HG03460 (cell line): ENCODE measurements at regions not wholly inside any gene's neighbourhood (a gene's known extent, or its start where the extent isn't known, plus 50 kb on each side); places are given as distances from the start of the nearest gene placed in this dataset.
"Not testable (repeated sequence)": the region's sequence is repeated elsewhere in the genome, so short reads cannot be mapped to it uniquely, and the experiment has no call there.

Experiments
- ATAC-seq: cut with Tn5 transposase; IDR thresholded peaks from one replicate; pipeline ENCODE4 v1.9.1; 2021; ENCODE audit not compliant: unreplicated experiment

DNA sequence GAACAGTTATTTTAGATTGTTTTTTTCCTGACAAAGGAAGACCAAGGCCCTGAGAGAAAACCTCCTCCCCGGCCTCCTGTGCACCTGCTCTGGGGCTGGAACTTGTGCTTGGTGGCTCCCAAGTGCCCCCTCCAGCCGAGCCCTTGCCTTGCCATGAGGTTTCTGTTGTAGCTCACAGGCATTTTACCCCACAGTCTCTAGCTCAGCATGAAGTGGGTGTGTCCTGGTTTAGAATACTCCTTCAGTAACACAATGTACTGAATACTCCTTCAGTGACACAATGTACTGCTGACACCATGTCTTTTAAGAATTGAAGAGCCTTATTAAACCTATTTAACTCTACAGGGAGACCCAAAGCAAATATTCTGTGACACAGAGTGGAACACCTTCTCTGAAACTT is 116.1 kb downstream of the OR4M2 start:
- not testable (repeated sequence) for ATAC-seq

DNA sequence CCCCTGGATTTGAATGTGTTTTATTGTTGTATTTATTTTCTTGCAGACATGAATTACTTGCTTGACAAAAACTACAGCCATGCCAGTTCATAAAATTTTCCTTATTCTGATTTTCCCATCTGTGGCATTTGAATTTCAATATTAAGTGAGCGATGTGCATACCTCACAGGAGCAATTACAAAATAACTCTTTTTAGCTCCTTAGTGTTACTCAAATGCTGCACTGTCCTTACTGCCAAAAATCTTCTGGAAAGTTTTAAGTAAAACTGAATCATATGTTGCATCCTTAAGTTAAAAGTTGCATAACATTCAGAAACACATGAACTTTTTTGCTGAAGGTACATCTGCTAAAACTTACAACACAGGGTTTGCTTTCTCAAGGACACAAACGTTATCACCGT is 120.1 kb downstream of the OR4M2 start:
- ATAC-seq = not testable (repeated sequence)

DNA sequence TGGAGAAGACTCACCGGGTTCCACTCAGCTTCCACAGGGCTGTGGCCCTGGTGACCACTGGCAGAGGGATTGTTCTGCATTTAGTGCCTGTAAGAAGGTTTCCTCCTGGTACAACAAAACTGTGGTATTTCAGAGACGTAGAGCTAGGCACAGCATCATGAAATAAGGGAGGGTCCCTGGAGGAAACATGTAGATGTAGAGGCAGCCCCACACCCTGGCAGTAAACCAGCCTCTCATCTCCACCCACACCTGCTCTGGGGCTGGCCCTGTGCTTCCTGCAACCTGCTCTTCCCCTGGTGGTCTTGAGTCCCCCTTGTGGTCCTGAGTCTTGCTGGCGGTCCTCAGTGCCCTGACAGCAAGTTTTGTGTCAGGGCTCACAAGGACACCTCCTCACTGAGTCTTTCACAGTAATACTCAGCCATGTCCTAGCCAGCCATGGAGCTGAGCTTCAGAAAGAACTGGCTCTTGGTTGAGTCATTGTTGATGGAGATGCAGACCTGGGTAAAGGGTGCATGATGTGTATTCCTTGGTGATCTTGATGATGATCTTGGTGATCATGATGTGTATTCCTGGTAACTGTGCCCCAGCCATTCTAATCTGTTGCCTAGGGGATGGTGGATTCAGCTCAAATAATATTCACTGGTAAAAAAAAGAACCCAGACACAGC is 121.8 kb downstream of the OR4M2 start:
- not testable (repeated sequence) for ATAC-seq

DNA sequence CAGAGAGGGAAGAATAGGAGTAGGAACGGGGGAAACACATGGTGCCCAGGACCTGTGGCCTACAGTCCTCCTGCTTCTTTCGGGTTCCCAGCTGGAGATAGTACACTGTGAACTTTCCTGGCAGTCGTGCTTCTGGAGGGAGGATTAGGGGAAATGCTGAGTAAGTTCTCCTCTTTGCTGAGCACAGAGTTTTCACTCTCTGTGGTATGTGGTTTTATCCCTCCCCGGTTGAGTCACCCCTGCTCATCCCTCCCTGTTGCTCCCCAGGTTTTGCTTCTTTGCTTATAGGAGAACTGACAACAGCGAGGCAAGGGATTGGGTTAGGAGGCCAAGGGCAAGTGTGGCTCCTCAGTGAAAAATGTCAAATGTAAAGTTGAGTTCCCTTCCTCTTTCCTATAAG is 122.9 kb downstream of the OR4M2 start:
- not testable (repeated sequence) for ATAC-seq

DNA sequence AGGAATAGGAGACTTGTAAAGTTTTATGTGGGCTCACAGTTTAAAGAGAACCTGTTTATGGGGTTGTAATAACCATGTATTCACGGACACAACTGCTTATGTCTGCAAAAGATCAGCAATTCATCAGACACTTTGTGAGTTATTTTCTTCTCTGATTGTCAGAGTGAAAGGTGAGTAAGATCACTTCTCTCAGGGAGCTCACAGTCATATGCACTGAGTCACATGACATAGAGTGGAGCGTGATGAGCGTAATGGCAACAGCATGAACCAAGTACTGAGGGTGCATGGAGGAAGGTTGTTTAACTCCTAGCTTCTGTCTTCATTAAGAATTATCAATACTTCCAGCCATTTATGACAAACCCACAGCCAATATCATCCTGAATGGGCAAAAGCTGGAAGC is 128.8 kb downstream of the OR4M2 start:
- ATAC-seq = not testable (repeated sequence)

DNA sequence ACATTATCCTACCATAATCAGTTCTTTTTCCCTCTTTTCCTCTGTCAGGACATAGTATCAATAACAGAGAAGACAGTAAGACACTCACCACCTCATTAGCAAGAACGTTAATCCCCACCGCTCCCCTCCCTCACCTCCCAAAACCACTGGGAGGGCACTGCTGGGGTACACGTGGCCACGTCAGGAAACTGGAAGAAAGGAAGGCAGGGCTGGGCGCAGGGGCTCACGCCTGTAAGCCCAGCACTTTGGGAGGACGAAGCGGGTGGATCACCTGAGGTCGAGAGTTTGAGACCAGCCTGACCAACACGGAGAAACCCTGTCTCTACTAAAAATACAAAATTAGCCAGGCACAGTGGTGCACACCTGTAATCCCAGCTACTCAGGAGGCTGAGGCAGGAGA is 142.3 kb downstream of the OR4M2 start:
- not testable (repeated sequence) for ATAC-seq

DNA sequence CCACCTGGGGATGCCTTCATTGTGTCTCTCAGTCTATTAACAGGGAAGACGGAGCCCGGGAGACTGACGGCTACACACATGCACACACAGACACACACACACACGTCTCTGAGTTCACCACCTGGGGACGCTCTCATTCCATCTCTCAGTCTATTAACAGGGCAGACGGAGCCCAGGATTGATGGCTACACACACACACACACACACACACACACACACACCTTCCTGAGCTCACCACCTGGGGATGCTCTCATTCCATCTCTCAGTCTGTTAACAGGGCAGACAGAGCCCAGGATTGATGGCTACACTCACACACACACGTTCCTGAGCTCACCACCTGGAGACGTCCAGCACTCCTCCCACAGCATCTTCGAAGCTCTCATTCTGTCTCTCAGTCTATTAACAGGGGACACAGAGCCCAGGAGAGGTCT is 143.9 kb downstream of the OR4M2 start:
- no peak for ATAC-seq

DNA sequence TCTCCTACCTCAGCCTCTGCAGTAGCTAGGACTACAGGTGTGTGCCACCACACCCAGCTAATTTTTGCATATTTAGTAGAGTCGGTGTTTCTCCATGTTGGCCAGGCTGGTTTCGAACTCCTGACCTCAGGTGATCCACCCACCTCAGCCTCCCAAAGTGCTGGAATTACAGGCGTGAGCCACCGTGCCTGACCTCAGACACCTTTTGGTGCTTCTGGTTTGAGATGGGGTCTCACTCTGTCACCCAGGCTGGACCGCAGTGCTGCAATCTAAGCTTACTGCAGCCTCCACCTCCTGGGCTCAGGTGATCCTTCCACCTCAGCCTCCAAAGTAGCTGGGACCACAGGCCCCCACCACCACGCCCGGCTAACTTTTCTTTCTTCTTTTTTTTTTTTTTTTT is 144.6 kb downstream of the OR4M2 start:
- not testable (repeated sequence) for ATAC-seq

DNA sequence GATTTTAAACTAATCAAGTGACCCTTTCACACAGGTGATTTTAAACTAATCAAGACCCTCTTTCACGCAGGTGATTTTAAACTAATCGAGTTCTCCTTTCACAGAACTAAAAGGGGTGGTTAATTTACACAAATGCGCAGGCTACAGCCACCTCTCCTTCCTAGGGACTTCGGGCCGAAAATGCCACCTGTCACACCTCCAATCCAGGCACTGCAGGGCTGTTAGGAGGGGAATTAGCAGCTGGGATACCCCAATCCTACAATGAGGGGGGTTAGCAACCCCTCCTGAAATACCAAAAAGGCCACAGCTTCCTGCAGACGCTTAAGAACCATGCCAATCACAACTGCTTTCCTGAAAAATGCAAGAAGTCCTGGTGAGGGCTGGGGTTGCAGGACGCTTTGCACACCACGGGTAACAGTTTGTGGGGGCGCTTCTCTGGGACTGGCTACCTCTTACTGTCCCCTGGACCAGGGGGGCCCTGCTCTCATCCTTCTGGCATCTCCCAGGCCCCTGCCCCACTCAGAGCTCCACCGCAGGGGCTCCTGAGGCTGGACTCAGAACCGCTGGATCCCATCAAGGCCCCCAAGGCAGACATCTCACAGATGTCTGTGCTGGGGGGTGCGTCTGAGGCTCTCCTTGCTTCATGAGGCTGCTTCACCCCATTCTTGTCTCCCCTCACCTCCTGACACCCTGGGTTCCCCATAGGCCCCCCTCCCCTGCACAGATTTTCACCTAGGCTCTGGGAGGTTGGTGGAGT is 145.9 kb downstream of the OR4M2 start:
- no peak for ATAC-seq

DNA sequence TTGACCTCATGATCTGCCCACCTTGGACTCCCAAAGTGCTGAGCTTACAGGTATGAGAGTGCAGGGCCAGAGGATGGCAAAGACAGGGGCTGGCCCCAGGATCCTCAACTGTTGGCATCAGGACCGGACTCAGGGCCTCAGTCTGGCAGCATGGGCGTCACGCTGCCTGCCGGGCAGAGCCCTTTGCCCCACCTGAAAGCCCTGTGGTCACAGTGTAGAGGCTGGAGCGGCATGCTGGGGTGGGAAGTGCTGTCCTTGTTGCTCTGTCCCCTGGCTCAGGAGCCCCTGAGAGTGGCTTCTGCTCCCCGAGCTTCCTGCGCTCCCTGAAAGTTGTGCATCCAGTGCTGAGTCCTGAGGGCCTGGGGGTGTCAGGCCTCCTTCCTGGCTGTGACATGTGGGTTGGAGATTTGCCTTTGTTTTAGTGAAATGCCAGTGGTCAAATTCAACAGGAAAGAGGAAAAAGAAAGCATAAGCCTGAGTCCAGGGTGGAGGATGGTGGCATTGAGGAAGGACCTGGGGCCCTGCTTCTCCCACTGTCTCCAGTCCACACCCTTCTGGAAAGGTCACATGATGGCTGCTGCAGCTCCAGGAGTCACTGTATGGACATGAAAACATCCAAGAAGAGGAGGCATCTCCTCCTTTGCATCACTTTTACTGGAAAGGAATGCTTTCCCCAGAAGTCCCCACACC is 147.2 kb downstream of the OR4M2 start:
- ATAC-seq = no peak

DNA sequence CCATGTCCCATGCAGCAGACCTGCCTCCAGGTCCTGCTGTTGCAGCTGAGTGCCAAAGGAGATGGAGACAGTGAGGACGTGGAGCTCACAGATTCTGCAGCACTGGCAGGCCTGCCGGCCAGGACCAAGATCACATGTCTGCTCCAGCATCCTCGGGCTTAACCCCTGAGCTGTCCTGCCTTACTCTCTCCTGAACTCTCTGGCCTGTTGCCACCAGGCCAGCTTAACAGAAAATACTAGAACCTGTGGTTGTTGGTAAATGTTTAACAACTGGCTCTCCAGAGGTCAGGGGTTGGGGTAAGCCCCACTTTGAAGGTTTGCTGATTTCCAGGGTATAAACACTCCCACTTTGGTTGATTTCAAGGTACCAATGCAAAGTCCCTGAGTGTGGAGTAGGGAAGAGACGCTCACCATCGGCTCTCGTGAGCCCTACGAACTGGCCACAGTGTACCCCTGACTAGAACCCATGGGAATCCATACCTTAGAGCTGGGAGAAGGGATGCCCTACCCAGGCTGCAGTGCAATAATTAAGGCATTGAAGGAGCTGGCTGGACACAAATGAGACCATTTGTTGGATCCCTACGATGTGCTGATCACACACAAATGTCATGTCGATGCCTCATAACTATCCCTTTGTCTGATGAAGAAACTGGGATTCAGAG is 147.9 kb downstream of the OR4M2 start:
- no peak for ATAC-seq

DNA sequence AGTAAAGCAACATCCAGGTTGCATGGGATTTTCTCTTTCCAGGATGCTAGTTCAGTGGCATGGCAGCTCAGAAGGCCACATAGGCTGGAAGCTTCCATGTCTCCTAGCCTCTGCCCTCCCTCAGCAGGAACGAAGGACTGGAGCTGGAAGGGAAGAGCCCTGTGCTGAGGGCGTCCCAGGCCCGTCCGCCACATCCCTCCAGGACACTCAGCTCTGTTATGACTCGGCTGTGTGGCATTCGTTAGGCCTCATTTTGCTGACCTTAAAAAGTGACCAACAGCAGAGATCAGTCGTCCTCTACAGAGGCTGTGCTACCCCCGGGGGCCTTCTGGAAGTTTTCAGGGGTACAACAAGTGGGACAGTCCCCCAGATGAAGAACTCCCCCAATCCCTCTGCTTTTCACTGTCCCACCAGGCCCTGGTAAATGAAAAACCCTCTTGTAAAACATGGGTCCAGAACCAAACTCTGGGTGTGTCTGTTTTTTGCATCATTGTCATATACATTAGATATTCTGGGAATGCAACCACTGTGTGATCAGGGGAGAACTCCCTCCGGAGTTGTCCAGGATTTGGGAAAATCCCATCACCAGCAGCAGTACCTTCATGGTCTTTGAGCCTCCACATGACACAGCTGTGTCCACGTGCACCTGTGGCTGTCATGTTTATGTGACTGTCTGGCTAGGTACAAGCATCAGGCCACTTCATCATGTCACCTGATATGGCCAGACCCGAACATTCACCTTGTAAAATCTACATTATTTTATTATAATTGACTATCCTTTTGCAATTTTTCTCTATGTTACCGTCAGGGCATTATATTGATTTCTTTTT is 149.9 kb downstream of the OR4M2 start:
- no peak for ATAC-seq

DNA sequence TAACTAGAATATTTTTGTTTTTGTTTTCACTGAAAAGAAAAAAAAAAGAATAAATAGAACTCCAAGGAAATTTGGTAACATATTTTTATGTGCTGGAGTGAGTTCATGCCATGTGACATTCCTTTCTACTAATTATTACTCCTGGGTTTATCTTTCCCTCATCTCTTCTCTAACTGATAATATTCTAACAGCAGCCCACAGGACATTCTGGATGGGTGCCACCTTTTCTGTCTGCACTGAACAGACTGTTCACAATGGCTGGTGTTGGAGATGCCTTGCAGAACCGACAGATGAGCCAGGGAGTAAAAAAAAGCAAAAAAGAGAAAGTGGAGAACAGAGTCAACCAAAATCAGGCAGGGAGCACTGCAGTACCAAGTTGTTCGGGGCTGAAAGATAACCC is 151.3 kb downstream of the OR4M2 start:
- ATAC-seq = no peak

DNA sequence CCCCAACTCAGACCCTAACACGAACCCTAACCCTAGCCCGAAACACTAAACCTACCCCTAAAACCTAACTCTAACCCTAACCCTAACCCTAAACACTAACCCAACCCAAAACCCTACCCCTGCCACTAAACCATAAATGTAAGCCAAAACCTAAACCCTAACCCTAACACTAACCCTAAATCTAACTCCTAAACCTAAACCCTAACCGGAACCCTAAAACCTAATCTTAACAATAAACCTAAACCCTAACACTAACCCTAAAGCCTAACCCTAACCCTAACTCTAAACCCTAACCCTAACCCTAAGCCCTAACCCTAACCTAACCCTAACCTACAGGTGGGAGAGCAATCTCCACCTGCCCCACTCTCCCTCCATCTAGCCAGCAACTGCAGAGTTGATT is 152.3 kb downstream of the OR4M2 start:
- no peak for ATAC-seq

DNA sequence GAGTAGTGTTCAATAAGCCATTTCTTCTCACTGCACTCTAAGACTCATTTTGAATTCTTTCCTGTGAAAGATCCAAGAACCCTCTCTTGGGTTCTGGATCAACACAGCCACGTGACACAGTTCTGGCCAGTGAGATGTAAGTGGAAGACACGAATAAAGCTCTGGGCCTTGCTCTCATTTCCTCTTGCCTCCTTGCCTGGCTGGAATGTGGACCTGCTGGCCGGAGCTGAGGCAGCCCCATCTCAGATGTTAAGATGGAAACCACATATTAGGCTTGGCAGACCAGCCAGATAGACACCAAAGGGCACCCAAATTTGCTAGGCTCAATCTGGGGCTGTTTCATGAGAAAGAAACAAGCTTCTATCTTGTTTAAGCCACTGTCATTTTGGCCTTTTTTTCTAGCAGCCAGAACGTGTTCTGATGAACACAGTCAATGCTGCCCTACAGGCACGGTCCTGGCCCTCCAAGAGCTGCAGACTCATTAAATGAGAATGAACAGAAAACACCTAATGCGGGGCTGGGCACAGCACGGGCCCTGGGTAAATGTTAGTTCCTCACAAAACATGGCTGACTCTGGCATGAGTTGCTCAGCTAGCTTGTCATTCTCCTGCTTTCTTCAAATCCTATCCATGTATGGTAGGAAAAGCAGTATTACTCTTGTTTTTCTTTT is 155.1 kb downstream of the OR4M2 start:
- not testable (repeated sequence) for ATAC-seq

DNA sequence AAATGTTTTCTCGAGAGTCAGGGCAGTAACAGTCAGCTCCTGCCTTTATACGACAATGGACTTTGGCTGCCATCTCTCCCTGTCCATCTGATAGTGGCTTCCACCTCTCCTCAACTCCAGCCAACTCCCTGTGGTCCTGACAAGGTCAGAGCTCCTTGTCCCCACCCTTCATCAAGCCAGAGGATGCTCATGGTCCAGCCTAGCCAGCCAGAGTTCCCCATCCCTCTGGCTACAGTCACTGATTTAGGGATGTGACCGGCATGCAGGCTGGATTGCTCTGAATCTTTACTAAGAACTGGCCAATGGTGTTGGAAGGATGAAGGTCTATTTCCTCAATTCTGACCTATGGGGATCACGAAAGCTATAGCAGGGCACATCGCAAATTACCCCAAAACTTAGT is 156.1 kb downstream of the OR4M2 start:
- no peak for ATAC-seq

DNA sequence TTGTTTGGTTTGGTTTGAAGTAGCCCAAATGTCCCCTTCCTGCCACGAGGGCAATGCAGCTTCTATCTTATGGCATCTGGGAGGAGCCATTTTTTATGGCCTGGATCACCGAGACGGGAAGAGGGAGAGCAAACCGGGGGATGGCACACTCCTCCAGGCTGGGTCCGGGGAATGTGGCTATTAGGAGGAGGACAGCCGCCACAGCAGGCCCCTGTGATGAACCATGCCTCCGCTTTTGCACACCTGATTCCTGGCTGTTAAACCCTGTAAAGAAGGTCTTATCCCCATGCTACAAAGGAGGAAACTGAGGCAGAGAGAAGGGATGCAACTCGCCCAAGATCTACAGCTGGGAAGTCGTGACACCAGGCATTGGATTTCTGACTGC is 157.6 kb downstream of the OR4M2 start:
- no peak for ATAC-seq

DNA sequence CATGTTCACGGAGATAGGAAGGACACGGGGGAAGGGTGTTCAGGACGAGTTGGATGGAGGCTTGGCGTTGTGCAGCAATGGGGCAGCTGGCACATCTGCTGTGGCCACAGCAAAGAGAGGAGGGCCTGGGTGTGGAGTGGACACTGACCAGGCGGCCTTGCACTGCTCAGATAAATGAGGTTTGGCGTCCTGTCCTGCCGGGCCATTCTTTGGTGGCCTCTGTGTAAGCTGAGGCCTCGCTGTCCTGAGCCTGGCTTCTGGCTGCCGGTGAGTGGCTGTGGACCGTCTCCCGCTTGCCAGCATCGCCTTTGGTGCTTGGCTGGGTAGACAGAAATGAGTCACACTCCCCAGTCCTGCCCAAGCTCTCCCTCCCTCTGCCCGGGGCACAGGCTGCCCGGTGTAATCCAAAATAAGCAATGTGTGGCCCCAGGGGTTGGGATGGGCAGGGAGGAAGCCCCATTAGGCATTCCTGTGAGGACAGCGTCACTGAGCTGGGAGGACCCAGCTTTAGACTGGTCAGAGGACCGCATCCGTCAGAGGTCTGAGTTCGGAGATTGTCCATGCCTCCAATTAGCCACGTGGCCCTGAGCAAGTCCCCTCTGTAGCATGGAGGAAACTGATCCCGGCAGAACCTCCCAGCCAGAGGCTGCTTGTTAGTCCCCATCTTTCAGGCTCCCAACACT is 158.1 kb downstream of the OR4M2 start:
- ATAC-seq = not testable (repeated sequence)

DNA sequence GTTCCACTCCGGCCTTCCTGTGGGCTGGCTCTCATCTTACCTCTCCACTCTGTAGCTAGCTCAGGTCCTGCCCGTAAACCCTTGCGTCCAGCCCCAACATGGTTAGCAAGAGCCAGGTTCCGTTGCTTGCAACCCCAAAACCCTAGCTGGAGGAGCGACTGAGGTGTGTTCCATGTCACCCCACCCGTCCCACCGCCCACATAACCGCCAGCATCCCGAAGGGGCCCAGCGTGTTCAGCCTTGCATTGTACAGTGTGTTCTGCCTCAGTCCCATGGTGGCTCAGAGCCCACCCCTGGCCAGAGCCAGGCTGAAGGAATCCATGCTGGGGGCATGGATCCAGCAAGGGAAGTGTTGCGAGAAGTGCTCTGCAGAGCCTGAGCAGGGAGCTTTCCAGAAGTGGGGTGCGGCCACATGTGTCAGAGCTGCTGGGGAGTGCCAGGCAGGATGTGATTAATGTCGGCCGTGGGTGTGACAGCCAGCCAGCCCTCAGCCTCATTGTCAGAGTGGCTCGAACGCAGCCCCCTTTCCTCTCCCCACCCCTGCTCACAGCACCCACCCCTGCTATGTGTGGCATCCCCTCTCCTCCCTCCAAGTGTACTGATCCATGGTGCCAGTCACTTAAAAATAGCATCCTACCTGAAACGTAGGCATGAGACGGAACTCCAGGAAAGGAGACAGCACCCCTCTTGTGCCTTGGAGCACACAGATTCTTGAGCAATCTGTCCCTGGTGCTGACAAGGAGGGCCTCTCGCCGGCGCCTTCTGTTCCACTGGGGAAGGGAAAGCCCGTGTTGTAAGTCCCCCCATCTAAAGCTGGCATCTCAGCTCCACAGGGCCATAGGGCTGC is 158.9 kb downstream of the OR4M2 start:
- not testable (repeated sequence) for ATAC-seq
